CD14-positive monocyte (primary cell): ENCODE measurements at regions not wholly inside any gene's neighbourhood (a gene's known extent, or its start where the extent isn't known, plus 50 kb on each side); places are given as distances from the start of the nearest gene placed in this dataset.

Experiments used
- DNase-seq, 3 donors: peaks; one replicate each; pipeline ENCODE4 v3.0.0-alpha.2; 2011 to 2022
- H2AFZ ChIP-seq: 2 replicates; pipeline ENCODE4 v1.6.0; 2012; ENCODE audit warnings: mild to moderate bottlenecking, low read depth, low read length, inconsistent platforms; ENCODE audit not compliant: insufficient read depth, poor library complexity, severe bottlenecking
- H3K27ac ChIP-seq, 2 donors: 1 replicate in 1 of 2; 2 replicates in 1 of 2; pipeline ENCODE4 v1.5.1; 2012 to 2013; ENCODE audit warnings: low read length in 2 of 2, control low read depth in 1 of 2, inconsistent platforms in 1 of 2, low read depth in 1 of 2, mild to moderate bottlenecking in 1 of 2
- H3K27me3 ChIP-seq, 2 donors: one replicate each; pipeline versions ENCODE4 v1.6.0 to v1.6.1; 2011 to 2013; ENCODE audit warnings: low read length in 2 of 2; ENCODE audit not compliant: control insufficient read depth in 2 of 2, insufficient read depth in 2 of 2
- H3K36me3 ChIP-seq, 2 donors: replicated peaks in 1 of 2; 1 replicate in 1 of 2; 2 replicates in 1 of 2; pipeline versions ENCODE4 v1.5.1 to v1.6.1; 2012 to 2013; ENCODE audit warnings: low read length in 2 of 2, control low read depth in 1 of 2, inconsistent platforms in 1 of 2, mild to moderate bottlenecking in 1 of 2; ENCODE audit not compliant: insufficient read depth in 2 of 2, control insufficient read depth in 1 of 2
- H3K4me1 ChIP-seq, 2 donors: 1 replicate in 1 of 2; 2 replicates in 1 of 2; pipeline versions ENCODE4 v1.5.1 to v1.6.1; 2012 to 2013; ENCODE audit warnings: low read length in 2 of 2, control low read depth in 1 of 2, inconsistent platforms in 1 of 2, mild to moderate bottlenecking in 1 of 2, moderate library complexity in 1 of 2; ENCODE audit not compliant: insufficient read depth in 2 of 2, control insufficient read depth in 1 of 2
- H3K4me2 ChIP-seq: replicated peaks from 2 replicates; pipeline ENCODE3; 2012; ENCODE audit warnings: low read length, moderate library complexity, mild to moderate bottlenecking; ENCODE audit not compliant: poor library complexity, severe bottlenecking; ENCODE audit errors: extremely low read depth
- H3K4me3 ChIP-seq, 3 experiments: fragments of 200-600 bp in 1 of 3; sonication (generic) in 1 of 3; replicated peaks in 1 of 3; 1 replicate in 2 of 3; 2 replicates in 1 of 3; pipeline ENCODE4 v1.5.1; 2011 to 2013; ENCODE audit warnings: low read length in 3 of 3, mild to moderate bottlenecking in 3 of 3, control low read depth in 2 of 3, low read depth in 2 of 3, inconsistent platforms in 1 of 3, moderate library complexity in 1 of 3
- H3K79me2 ChIP-seq: 2 replicates; pipeline ENCODE4 v1.6.0; 2012; ENCODE audit warnings: mild to moderate bottlenecking, control low read depth, inconsistent platforms, low read length, moderate library complexity; ENCODE audit not compliant: insufficient read depth
- H3K9ac ChIP-seq: 2 replicates; pipeline ENCODE4 v1.6.0; 2017; ENCODE audit warnings: low read length, mild to moderate bottlenecking; ENCODE audit not compliant: insufficient read depth, poor library complexity, severe bottlenecking
- H3K9me3 ChIP-seq, 2 donors: replicated peaks in 1 of 2; 1 replicate in 1 of 2; 2 replicates in 1 of 2; pipeline versions ENCODE4 v1.5.1 to v1.6.1; 2012 to 2013; ENCODE audit warnings: low read length in 2 of 2, control low read depth in 1 of 2; ENCODE audit not compliant: control insufficient read depth in 1 of 2, insufficient read depth in 1 of 2
- H4K20me1 ChIP-seq: 2 replicates; pipeline ENCODE4 v1.6.0; 2012; ENCODE audit warnings: mild to moderate bottlenecking, low read length, control low read depth, moderate library complexity; ENCODE audit not compliant: insufficient read depth
- H3K27ac Mint-ChIP-seq, 7 donors: one replicate each; pipeline ENCODE4 v1.8.0; 2020; ENCODE audit warnings: mild to moderate bottlenecking in 7 of 7, mixed read lengths in 7 of 7, moderate library complexity in 6 of 7, inconsistent platforms in 2 of 7
- H3K27me3 Mint-ChIP-seq, 3 donors: one replicate each; pipeline ENCODE4 v1.8.0; 2021 to 2022; ENCODE audit warnings: low read depth in 3 of 3, mild to moderate bottlenecking in 3 of 3, mixed read lengths in 3 of 3, moderate library complexity in 3 of 3, inconsistent platforms in 1 of 3
- H3K36me3 Mint-ChIP-seq, 2 donors: one replicate each; pipeline ENCODE4 v1.8.0; 2020; ENCODE audit warnings: mixed read lengths in 2 of 2, inconsistent platforms in 1 of 2, mild to moderate bottlenecking in 1 of 2
- H3K4me1 Mint-ChIP-seq: one replicate; pipeline ENCODE4 v1.8.0; 2020; ENCODE audit warnings: mild to moderate bottlenecking, mixed read lengths
- H3K4me3 Mint-ChIP-seq, 2 donors: one replicate each; pipeline ENCODE4 v1.8.0; 2020; ENCODE audit warnings: mild to moderate bottlenecking in 2 of 2, mixed read lengths in 2 of 2, moderate library complexity in 1 of 2
- H3K9me3 Mint-ChIP-seq, 7 donors: one replicate each; pipeline ENCODE4 v1.8.0; 2020 to 2022; ENCODE audit warnings: mixed read lengths in 7 of 7, mild to moderate bottlenecking in 6 of 7, moderate library complexity in 6 of 7, inconsistent platforms in 2 of 7
- WGBS: methylation state at CpG from one replicate; pipeline ENCODE4 v1.1.5; 2013; ENCODE audit warnings: missing lambda C conversion rate; ENCODE audit not compliant: insufficient coverage; 5-methylcytosine and 5-hydroxymethylcytosine counted together
- intact Hi-C, 2 donors: fragments of 100-400 bp; cut with micrococcal nuclease; formaldehyde crosslinking; loops; one replicate each; pipeline versions ENCODE4 v1.15.0 to v1.15.1; 2023
- TF ChIP-seq, protein P1 (sequence below): fragments of 200-600 bp; IDR thresholded peaks from one replicate; pipeline ENCODE4 v1.8.0; 2022; ENCODE audit warnings: antibody characterized with exemption, mild to moderate bottlenecking

DNA sequence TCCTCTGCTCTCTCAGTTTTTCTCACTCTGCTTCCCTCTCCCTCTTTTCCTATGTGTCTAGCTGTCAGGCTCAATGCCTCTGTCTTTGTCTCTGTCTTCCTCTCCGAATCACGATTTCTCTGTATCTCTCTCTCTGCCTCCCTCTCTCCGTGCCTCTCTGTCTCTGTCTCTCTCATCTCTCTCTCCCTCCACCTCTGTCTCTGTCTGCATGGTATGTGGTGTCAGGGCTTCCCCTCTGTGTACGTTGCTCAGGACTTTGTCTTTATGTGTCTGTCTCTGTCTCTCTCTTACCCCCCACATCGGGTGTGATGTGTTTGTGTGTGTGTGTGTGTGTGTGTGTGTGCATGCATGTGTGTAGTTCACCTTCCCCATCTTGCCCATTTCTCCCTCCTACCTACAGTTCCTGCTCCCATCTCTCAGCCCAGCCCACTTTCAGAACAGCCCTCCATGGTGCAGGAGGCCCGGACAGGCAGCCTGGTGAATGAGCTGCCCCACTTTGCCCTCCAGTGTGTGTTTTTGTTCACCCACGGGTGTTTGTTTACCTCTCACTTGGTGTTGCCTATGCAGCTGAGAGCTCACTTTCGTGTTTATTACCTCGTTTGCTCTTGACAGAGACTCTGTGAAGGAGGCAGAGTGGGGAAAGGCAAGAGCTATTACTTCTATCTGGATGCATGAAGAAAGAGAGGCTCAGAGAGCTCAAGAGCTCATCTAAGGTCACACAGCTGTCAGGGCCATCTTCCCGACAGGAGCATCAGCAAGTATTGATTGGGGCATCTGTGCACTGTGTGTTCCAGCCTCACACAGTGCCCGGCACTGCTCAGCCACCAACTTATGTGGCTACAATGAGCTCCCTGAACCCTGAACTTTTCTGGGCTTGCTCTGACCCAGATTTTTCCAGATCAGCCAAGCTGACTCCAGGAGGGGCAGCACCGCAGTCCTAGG is 163.5 kb upstream of the ZMIZ1 start:
- H3K4me3 Mint-ChIP-seq, result no peak overlapping the region
- no peak for DNase-seq

DNA sequence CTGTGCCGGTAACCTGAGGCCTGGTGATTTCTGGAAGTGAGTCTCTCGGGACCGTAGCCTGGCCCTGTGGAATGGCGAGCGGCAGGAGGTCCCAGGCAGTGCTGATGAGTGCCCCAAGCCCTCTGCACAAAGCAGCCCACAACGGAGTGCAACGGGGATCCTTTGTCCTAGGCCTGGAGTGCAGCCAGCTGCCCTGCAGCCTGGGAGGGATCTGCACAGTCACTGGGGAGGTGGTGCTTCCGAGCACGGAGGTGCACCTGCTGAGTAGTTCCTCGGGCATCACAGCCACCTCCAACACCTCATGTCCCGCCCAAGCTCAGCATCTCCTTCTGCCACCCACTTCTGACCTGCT is 162.8 kb upstream of the ZMIZ1 start:
- TF ChIP-seq, protein P1, sequence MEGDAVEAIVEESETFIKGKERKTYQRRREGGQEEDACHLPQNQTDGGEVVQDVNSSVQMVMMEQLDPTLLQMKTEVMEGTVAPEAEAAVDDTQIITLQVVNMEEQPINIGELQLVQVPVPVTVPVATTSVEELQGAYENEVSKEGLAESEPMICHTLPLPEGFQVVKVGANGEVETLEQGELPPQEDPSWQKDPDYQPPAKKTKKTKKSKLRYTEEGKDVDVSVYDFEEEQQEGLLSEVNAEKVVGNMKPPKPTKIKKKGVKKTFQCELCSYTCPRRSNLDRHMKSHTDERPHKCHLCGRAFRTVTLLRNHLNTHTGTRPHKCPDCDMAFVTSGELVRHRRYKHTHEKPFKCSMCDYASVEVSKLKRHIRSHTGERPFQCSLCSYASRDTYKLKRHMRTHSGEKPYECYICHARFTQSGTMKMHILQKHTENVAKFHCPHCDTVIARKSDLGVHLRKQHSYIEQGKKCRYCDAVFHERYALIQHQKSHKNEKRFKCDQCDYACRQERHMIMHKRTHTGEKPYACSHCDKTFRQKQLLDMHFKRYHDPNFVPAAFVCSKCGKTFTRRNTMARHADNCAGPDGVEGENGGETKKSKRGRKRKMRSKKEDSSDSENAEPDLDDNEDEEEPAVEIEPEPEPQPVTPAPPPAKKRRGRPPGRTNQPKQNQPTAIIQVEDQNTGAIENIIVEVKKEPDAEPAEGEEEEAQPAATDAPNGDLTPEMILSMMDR, result no peak
- H3K4me3 ChIP-seq, result no peak overlapping the region

More for the DNA sequence above, 163.5 kb upstream of the ZMIZ1 start:
- Histone ChIP-seq H3K4me1 (no peaks in the 10 kb centered on the region), H3K4me2 (no peak overlapping the region), H3K79me2 (no peaks in the 10 kb centered on the region), H3K36me3 (no peaks in the 10 kb centered on the region), H3K27me3 (no peaks in the 10 kb centered on the region), H3K4me3 (no peak overlapping the region), H3K9me3 (no peaks in the 10 kb centered on the region), H4K20me1 (no peaks in the 10 kb centered on the region), H2AFZ (no peak overlapping the region), H3K27ac (no peak overlapping the region), H3K9ac (no peak overlapping the region)
- TF ChIP-seq, protein P1, result no peak
- peaks cover 0 to 1% (median 0%) of the 10 kb centered on the region in 3 donors for H3K27me3 Mint-ChIP-seq
- no peaks in the 10 kb centered on the region for H3K9me3 Mint-ChIP-seq
- H3K36me3 Mint-ChIP-seq, result no peaks in the 10 kb centered on the region
- H3K27ac Mint-ChIP-seq, result peak overlapping the region in 1 of 7 donors; percentile 32
- WGBS, result 92% methylated on average over 7 of the region's 12 CpGs
- intact Hi-C loops, result no loop called here
- H3K4me1 Mint-ChIP-seq, result no peaks in the 10 kb centered on the region

More for the DNA sequence above, 162.8 kb upstream of the ZMIZ1 start:
- WGBS, result 87% methylated on average over 5 of the region's 11 CpGs
- no peaks in the 10 kb centered on the region for H3K27me3 ChIP-seq
- H4K20me1 ChIP-seq, result no peaks in the 10 kb centered on the region
- Mint-ChIP-seq H3K9me3 (no peaks in the 10 kb centered on the region), H3K4me1 (no peaks in the 10 kb centered on the region), H3K27me3 (peaks cover 0 to 3% (median 0%) of the 10 kb centered on the region in 3 donors), H3K36me3 (no peaks in the 10 kb centered on the region), H3K27ac (no peak overlapping the region), H3K4me3 (no peak overlapping the region)
- no peak overlapping the region for H2AFZ ChIP-seq
- H3K79me2 ChIP-seq, result no peaks in the 10 kb centered on the region
- no peaks in the 10 kb centered on the region for H3K36me3 ChIP-seq
- intact Hi-C loops, result no loop called here
- H3K27ac ChIP-seq, result no peak overlapping the region
- no peak overlapping the region for H3K9ac ChIP-seq
- H3K4me2 ChIP-seq, result no peak overlapping the region
- no peaks in the 10 kb centered on the region for H3K4me1 ChIP-seq
- no peak for DNase-seq
- no peaks in the 10 kb centered on the region for H3K9me3 ChIP-seq
